Upper lobe of right lung (tissue), 1 donor: ENCODE measurements at regions not wholly inside any gene's neighbourhood (a gene's known extent, or its start where the extent isn't known, plus 50 kb on each side); places are given as distances from the start of the nearest gene placed in this dataset.

Experiments used
- ATAC-seq: fragments of 200-7000 bp; cut with Tn5 transposase; one replicate; pipeline ENCODE4 v1.9.1; 2020; ENCODE audit warnings: mild to moderate bottlenecking, moderate library complexity
- DNase-seq: peaks from one replicate; pipeline ENCODE4 v3.0.0-alpha.2; 2020
- H3K27ac ChIP-seq: fragments of 200-600 bp; one replicate; pipeline ENCODE4 v1.8.0; 2022
- H3K27me3 ChIP-seq: fragments of 200-600 bp; one replicate; pipeline ENCODE4 v1.8.0; 2022; ENCODE audit warnings: mild to moderate bottlenecking
- H3K36me3 ChIP-seq: fragments of 200-600 bp; one replicate; pipeline ENCODE4 v1.8.0; 2022
- H3K4me1 ChIP-seq: fragments of 200-600 bp; one replicate; pipeline ENCODE4 v1.8.0; 2022
- H3K4me3 ChIP-seq: fragments of 200-600 bp; one replicate; pipeline ENCODE4 v1.8.0; 2022; ENCODE audit warnings: mild to moderate bottlenecking
- H3K9me3 ChIP-seq: fragments of 200-600 bp; one replicate; pipeline ENCODE4 v1.8.0; 2022
- CTCF ChIP-seq: fragments of 200-600 bp; IDR thresholded peaks from one replicate; pipeline ENCODE4 v1.8.0; 2022; ENCODE audit warnings: antibody characterized with exemption
- intact Hi-C: fragments of 100-400 bp; cut with DNase I; formaldehyde crosslinking; loops from one replicate; pipeline ENCODE4 v1.11.0; 2022
- donor health status: DM: no; HTN: yes; CAD: no; lungs with severe emphysema.

- no peak overlapping the region for H3K27ac ChIP-seq
- H3K36me3 ChIP-seq = no peaks in the 10 kb centered on the region
- H3K9me3 ChIP-seq = no peaks in the 10 kb centered on the region
- DNase-seq (no peak), ATAC-seq (no peak)
- H3K27me3 ChIP-seq = no peaks in the 10 kb centered on the region
- TF ChIP-seq CTCF = no peak
- no peaks in the 10 kb centered on the region for H3K4me1 ChIP-seq
- intact Hi-C loops = no loop called here
- H3K4me3 ChIP-seq = no peak overlapping the region
Measured at GRCh38 chr9:108336575-108336974, 519.2 kb downstream of the ACTL7B start.

- ATAC-seq (no peak), DNase-seq (no peak)
- H3K4me3 ChIP-seq = no peak overlapping the region
- no peak overlapping the region for H3K27ac ChIP-seq
- intact Hi-C loops = no loop called here
- no peaks in the 10 kb centered on the region for H3K4me1 ChIP-seq
- H3K9me3 ChIP-seq = no peaks in the 10 kb centered on the region
- H3K27me3 ChIP-seq = no peaks in the 10 kb centered on the region
- no peaks in the 10 kb centered on the region for H3K36me3 ChIP-seq
- no peak for TF ChIP-seq CTCF
Measured at GRCh38 chr9:108333530-108333983, 522.2 kb downstream of the ACTL7B start.

GRCh38 chr9:108331596-108331995 lies 524.2 kb downstream of the ACTL7B start:
- intact Hi-C loops = no loop called here
- TF ChIP-seq CTCF = no peak
- Histone ChIP-seq H3K27me3 (no peaks in the 10 kb centered on the region), H3K9me3 (peaks cover 6% of the 10 kb centered on the region), H3K4me3 (no peak overlapping the region), H3K27ac (no peak overlapping the region), H3K4me1 (no peaks in the 10 kb centered on the region), H3K36me3 (no peaks in the 10 kb centered on the region)
- ATAC-seq (no peak), DNase-seq (no peak)

GRCh38 chr9:108325406-108325805 lies 530.4 kb downstream of the ACTL7B start:
- peak; percentile 29 for ATAC-seq
- H3K27ac ChIP-seq = no peak overlapping the region
- no peaks in the 10 kb centered on the region for H3K36me3 ChIP-seq
- H3K27me3 ChIP-seq = no peaks in the 10 kb centered on the region
- TF ChIP-seq CTCF = no peak
- no peak overlapping the region for H3K4me3 ChIP-seq
- intact Hi-C loops = no loop called here
- H3K4me1 ChIP-seq = no peaks in the 10 kb centered on the region
- no peak for DNase-seq
- peaks cover 6% of the 10 kb centered on the region for H3K9me3 ChIP-seq

GRCh38 chr9:108323615-108324014 lies 532.2 kb downstream of the ACTL7B start:
- H3K9me3 ChIP-seq = peaks cover 6% of the 10 kb centered on the region
- intact Hi-C loops = no loop called here
- ATAC-seq (no peak), DNase-seq (no peak)
- no peaks in the 10 kb centered on the region for H3K36me3 ChIP-seq
- H3K4me3 ChIP-seq = no peak overlapping the region
- H3K27ac ChIP-seq = no peak overlapping the region
- H3K4me1 ChIP-seq = no peaks in the 10 kb centered on the region
- H3K27me3 ChIP-seq = no peaks in the 10 kb centered on the region
- TF ChIP-seq CTCF = no peak
